Stimulated activated CD4-positive, alpha-beta T cell treated with anti-CD3 and anti-CD28 coated beads, Interleukin-2, amount 100 ng/mL, for 4 hours (primary cell): ENCODE measurements at regions not wholly inside any gene's neighbourhood (a gene's known extent, or its start where the extent isn't known, plus 50 kb on each side); places are given as distances from the start of the nearest gene placed in this dataset.

Experiments used
- DNase-seq: peaks from one replicate; pipeline ENCODE4 v3.0.0-alpha.2; 2020; ENCODE audit warnings: low read depth

DNA sequence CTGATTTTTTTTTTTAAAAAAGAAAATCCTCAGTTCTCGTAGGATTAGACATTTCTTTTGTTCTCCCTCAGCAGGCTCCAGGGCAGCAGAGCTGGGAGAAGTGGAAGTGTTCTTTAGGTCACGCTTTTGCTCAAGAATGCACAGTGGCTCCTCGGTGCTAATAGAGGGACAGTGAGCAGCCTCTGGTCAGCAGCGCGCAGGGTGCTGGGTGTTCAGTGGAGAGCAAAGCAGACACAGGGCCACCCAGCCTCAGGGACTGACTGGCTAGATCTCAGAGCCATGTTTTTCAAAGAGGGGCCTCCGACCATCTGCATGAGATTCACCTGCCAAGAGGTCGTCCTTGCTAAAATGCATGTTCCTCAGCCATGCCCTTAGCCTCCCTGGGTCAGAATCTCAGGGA, 218.8 kb downstream of the HAUS1 start:
- DNase-seq: no peak

DNA sequence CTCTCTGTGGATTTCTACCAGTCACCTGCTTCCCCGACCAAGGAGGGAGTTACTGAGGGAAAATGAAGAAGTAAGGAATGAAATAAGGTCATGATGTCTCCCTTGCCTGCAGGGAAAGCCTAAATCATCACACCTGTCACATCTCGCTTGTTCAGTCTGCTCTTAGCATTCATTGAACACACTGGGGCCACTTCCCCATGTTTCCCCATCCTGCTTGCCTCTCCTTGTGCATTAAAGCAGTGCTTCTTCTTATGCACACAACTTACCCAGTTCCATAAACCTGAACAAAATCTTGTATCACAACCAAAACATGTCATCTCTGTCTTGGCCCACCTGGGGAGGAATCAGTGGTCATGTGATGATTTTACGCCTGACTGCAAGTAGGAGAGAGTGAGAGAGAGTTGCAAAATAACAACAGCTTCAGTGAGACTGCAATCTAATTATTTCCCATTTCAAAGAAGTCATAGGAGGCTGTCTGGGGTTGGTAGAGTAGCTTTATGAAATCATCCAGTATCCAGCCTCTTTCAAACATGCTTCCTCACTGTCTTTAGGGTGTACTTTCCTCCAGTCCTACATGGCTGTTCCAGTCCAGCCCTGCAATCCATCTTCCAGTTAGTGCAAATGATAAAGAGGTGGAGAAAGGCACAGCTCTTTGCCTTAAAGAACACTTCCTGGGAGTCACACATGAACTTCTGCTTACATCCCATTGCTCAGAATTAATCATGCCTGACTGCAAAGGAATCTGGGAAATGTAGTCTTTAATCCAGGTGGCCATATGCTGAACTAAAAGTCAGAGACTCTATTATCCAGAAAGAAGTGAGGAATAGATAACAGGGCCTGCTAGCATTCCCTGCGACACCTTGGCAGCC, 220.1 kb downstream of the HAUS1 start:
- no peak for DNase-seq

DNA sequence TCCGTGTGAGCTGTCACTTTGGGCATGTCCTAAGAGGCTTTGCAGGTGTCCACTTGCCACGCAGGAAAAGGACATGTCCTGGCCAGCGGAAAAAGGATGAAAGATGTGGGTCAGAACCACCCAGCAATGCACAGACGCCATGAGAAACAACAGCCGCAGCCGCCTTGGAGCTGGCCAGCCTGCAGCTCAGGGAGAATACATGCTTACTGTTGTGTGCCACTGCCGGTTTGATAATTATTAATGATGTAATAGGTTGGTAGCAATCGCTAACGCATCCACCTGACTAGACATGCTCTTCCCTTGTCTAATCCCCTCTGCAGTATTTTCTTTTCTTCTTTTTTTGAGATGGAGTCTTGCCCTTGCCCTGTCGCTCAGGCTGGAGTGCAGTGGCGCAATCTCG, 221.7 kb downstream of the HAUS1 start:
- no peak for DNase-seq

DNA sequence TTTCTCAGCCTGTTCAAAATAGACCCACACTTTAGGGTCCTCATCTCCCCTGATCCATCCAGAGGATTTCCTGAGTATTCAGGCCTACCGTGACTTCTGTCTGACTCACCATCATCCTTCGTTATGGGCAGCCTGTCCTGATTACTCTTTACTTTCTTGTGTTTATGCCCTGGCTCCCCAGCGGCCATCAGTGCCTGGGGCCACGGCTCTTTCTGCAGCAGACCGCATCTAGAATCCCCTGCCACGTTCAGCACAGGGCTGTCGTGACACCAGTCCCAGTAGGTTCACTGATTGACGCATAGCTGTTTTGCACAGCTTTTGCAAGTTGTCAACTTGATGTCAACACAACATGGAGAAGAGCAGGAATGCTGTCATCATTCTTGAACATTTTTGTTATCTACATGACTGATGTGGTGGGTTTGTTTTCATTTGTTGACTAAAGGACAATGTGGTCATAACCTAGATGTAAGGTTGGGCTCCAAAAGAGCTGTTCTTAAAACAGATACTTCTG, 225.6 kb downstream of the HAUS1 start:
- no peak for DNase-seq

DNA sequence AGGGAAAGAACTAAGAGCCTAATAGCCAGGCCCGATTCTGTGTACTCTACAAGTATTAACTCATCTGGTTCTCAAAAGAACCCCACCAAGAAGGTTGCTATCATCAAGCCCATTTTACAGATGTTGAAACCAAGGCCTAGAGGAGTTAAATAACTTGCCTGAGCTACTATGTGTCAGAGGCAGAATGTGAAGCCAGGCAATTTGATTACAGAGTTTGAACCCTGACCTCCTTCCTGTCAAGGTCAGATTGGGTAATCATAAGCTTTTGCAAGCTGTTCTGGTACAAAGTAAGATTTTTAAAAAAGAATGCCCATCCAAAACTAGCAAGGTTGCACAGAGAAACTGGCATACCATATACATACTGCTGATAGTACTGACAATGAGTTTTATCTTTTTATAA, 227.1 kb downstream of the HAUS1 start:
- no peak for DNase-seq

DNA sequence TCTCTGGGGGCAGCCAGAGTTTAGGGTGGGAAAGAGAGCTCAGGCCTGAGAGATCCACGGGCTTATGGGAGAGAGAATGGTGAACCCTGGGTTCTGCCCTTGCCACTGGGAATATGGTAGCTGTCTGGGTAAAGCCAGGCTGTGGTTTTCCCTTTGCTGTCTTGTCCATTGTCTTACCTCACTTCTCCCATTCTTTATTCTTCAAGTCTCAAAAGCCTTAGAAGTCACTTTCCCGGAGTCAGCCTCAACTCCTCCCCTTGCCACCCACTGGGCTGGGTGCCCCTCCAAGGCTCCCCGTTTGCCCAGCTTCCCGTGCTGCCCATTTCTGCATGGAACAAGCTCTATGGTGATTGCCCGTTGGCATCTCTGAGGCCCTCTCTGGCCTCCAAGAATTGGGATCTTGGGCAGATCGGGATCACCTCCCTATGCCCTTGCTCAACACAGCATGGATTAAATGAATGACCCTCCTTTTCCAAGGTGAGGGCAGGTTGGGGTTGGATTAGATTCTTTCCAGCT, 228.2 kb downstream of the HAUS1 start:
- DNase-seq: no peak

DNA sequence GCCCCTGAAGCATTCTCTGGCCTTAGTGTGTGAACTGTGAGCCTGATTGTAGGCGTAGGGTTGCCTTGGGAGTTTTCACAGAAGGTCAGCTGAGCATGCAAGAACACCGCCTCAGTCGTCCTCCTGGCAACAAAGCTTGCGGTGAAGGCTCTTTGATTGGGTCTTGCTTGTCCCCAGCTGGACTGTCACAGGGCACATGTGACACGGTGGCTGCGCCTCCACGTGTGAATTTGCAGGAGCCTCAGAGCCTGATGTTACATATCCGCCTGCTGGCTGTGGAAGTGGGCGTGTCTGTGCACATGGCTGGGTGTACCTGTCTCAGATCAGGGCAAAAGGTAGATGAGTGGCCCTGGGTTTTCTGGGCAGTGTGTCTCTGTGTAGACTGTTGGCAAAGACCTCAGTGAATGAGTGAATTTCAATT, 228.7 kb downstream of the HAUS1 start:
- DNase-seq: no peak

DNA sequence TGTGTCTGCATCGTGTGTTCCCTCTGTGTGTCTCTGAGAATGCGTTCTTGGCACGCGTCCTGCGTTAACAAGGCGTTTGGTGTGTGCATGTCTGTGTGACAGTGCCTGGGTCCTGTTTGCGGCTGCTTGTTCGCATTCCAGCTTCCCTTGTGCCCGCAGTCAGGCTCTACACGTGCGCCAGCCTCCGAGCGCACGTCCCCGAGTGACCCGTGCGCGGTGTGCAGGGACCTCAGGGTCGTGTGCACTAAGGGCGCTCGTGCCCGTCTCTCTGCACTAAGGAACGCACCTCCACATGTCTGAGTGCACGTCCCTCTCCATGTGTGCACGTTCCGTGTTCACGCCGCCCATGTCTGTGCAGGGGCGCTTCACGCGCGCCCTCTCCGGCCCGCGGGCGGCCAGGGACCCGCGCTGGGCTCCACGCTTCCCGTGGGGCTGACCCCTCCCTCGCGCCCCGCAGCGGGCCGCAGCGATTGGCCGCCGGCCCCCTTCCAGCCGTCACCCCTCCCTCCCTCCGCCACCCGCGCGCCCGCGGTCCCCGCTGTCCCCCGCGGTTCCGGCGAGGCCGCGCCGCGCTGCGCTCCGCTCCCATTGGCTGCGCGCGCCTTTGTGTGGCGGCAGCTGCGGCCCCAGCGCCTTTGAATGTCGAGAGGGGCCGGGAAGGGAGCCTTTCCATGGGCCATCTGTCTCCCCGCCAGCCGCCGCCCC, 229.4 kb downstream of the HAUS1 start:
- no peak for DNase-seq

DNA sequence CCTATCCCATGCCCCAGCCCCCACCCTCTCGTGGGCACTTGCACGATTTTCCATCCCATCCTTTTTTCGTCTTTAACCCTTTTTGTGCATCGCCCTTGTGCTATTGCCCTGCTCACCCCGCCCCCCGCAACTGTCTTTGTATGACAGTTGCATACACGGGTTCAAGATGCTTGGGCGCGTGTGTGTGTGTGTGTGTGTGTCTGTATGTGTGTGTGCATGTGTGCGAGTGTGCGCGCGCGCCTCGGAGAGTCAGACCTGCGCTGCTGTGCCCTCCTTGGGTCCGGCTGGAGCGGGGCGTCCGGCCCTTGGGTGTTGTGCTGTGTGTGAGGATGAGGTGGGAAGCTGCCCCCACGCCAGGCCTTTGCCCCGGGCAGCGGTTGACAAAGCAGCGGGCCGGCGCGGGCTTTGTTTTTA, 230.7 kb downstream of the HAUS1 start:
- no peak for DNase-seq

DNA sequence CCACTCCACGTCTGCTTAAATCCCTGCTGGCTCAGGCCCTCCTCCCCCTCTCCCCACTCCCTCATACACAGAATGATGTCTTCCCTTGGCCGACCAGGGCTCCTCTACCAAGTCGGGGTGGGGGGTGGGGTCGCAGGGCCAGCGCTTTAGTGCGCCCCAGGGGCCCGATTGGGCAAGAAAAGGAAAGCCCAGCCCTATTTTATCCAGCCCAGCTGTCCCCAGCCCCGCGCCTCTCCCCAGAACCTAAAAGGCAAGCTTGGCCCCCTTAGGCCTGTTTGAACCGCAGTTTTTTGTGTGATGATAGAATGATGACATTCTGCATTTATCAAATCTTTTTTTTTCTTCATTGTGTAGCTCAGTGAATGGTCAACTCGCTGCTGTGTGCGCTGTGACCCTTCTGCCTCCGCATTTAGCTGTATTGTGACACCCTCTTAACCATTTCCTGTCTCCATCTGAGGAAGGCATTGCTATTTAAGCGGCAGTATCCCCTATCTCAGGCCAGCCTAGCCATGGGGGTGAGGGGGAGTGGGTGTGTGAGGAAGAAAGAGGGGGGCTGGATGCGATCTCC, 231.4 kb downstream of the HAUS1 start:
- no peak for DNase-seq

DNA sequence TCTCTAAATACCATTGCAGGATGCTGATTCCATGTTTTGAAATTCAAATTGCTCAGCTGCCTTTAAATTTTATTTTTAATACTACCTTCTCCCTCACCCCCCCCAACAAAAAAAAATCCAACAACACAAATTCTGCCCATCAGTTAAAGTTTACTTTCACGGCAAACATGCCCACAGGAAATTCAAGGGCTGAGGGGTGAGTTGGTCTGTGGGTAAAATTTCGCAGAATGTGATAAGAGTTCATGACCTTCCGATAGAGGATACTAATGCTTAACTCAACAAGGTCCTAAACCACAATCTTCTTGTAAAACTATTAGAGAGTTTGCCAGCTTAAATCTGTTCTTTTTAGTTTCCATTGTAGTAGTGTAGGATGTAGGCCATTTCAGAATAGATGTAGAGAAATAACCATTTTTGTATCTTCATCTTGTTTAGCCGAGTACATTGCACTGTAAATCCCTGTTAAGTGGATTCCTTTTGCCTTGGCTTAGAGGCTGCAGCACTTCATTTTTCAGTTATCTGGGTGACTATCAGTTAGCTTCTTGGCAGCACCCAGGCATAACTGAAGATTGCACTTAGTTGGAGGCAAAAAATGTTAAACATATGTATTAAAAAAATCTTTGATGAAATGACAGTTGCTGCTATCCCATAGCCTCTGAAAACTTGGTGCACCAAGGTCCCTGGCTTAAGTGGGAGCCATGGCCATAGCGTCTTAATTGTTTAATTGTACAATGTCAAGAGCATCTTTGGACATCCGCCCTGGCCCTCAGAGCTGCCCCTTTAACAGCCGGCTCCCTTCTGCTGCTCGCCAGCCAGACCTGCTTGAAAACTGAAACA, 232.3 kb downstream of the HAUS1 start:
- no peak for DNase-seq

DNA sequence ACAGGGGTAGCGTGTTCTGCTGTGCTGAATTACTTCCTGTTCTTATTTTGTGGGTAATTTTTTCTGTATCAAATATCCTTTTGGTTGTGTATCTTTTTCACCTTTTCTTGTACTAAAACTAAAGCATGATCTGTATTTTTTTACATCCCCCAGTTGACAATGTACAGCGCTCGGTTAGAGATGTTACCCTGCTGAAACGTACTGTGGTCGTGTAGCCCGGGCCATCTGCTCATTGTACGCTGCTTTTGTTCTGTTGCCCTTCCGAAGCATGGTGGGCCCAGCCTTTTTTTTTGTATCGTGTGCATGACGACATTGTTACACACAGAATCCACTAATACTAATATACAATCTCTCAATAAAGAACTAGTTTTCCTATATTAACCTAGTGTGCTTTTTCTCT, 233.1 kb downstream of the HAUS1 start:
- no peak for DNase-seq

DNA sequence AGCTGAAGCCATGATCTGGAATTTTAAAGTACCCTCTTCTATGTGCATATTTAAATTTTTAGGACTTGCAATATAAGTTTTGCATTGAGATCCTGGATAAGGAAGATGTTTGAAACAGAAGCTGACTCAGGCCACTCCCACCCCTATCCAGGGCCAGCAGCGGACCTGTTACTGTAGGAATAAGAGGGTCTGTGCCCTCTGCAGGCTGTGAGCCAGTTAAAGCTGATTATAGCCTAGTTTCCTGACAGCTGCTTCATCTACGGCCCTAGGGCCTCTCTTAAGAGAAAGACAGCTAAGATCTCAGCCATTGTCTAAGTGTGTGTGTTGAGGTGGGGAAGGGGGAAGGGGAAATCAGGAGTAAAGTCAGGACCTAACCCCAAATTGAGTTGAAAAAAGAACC, 234.0 kb downstream of the HAUS1 start:
- DNase-seq: no peak

DNA sequence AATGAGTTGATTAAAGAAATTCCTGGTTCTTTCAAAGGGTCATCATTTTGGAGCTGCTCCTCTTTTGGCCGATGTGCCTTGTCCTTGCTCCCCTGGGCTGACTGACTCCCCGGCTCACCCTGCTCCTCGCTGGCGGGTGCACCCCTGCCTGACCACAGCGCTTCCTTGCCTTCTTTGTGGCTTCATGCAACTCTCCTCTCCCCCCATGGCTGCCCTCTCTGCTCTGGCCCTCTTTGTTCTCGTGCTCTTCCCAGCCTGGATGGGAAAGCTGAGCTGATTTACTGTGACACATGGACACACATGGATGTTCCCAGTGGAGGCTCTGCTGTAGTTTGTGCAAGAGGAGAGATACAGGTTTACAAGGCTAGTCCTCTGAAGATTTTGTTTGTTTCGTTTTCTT, 234.6 kb downstream of the HAUS1 start:
- no peak for DNase-seq

DNA sequence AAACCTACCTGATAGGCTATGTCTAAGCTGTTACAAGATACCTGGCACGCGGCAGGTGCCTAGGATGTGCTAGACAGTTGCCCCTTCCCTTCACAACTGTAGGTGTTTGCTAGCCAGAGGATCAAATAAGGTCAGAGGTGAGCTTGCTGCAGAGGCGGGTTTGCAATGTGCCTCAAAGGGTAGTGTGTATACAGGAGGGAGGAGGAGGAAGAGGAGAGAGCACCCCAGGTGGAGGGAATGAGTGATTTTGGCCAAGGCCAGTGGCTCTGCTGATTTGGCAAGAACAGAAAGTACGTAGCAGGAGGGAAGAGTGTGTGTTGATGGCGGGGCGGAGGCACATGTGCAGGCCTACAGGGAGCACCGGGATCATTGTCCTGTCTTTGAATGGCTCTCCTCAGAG, 236.5 kb downstream of the HAUS1 start:
- no peak for DNase-seq

DNA sequence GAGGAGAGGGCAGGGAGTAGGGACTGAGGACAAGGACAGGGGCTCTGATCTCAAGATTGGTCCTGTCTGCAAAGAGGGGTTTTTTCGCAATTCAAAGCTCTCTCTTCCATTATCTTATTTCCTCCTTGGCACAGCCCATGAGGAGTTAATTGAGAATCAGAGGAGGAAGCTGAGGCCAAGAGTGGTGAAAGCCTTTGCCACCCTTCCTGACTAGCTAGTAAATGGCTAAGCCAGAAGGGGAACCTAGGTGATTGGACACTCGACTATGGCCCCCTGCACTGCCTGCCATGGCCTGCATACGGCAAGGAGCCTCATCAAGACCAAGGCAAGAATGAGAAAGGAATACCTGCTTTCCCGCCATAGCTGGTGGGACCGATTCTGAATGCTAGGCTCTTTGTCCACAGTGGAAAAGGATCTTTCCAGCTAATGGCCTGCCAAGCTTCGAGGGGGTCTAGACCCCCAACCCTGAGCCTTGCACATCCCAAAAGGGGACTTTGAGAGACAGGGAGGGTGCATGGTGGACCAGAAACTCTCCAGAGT, 237.9 kb downstream of the HAUS1 start:
- no peak for DNase-seq

DNA sequence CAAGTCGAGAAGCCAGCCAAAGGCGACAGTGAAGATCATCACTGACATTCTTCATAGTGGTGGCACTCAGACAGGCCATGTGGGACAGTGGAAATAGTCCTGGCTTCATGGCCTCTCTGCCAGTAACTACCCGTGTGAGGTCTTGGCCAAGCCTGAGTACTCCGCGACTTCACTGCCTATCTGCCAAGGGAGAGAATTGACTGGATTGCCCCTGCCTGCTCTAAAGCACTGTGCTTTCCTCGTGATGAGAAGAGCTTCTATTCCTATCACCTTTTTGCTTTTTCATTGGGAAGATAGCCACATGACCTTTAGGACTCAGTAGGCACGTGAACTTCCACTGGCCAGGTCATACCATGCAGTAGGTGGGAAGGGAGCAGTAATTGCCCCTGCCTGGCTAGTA, 239.3 kb downstream of the HAUS1 start:
- DNase-seq: no peak

DNA sequence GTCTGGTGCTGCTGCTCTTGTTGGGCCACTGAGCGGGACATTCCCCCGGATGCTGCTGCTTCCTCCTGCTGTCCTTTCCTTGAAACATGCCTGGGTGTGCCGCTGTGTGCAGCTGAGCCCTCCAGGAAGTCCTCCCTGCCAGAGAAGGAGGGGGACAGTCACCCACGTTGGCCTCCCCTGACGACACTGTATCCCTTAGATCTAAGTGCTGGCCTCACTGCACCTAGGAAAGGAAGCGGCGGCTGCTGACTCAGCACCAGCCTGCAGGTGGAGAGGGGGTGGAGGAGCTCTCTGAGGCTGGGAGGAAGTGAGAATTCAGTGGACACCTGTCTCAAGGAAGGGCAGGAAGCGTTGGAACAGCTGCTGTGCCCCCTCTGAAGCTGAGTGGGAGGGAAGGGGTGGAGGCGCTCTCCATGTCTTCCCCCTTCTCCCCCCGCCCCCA, 239.8 kb downstream of the HAUS1 start:
- peak; percentile 29 for DNase-seq

DNA sequence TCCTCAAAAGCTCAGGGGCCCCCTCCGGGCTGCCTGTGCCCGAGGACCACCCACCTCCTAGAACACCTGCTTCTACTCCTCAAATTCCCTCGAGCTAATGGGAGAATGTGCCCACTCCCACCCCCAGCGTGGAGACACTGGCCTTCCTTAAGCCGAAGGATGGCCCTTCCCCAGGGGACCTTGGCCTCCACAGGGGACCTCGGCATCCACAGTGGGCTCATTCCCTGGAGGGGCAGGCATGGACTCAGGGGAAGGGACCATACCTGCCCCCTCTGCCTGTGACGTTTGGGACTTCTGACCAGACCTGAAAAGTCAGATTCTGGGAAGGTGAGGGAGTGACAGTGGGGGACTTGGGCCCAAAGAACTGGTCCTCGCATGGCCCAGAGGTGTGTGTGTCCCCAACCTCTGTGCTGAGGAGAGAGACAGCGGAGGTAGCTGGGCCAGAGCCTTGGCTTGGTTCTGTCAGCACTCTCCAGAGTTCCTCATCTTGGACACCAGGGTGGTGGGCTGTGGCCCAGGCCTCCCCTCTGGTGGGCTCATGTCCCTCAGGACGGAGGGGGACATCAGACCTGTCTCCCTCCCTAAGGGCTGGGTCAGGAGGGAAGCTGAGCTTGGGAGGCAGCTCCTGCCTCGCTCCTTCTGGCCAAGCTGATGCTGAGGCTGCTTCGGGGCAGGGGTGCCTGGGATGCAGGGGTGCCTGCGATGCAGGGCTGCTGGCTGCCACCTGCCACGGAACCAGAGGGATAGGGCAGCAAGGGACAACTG, 240.4 kb downstream of the HAUS1 start:
- DNase-seq: no peak

DNA sequence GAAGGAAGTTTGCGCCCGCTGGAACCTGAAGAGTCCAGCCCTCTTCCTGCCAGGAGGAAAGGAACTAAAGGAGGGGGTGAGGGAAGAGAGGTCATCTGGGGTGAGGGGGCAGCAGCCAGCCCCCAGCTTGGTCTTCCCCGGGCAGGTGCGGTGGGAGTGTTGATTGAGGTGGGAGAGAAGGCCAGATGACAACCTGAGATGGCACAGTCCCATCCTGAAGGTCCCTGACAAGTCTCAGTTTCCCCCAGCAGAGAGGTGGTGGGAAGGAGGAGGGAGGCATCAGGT, 240.9 kb downstream of the HAUS1 start:
- DNase-seq: no peak

DNA sequence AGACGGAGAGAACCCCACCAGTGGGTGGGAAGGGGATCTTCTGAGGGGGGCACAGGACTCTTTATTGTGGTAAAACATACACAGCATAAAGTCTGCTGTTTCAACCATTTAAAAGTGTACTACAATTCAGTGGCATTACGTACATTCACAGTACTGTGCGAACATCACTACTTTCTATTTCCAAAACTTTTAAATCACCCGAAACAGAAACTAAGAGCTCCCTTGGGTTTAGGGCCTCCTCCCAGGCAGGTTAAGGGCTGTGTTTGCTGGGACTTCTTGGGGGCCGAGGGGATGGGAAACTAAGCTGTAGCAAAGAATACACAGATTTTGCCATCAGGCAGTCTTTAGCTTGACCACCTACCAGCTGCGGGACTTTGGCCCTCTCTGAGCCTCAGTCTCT, 242.0 kb downstream of the HAUS1 start:
- DNase-seq: no peak
